ENCODE measurements at regions not wholly inside any gene's neighbourhood (a gene's known extent, or its start where the extent isn't known, plus 50 kb on each side); places are given as distances from the start of the nearest gene placed in this dataset.

DNA sequence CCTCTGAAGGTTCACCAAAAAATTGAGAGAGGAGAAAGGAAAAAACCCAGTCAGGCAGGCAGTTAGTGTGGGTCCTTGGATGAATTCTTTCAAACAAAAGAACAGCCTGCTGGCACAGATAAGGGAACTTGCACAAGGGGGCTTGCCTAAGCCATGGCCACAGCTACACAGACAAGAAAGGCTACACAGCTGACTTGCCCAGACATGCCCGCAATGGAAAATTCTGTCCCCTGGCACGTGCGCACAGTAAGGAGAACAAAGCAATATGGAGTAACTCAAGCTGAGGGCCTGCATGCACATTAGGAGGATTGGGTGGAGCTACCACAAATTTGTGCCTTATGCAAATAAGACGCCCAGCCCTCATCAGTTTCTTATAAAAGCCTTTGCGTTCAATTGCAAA is 512.5 kb upstream of the HTR2C start:
- Histone ChIP-seq H3K56ac (replicated peaks; ENCODE audit: insufficient read length, low read depth, low read length) (no peak overlapping the region), H3K9ac (replicated peaks in 1 of 4; ENCODE audit: extremely low read depth in 1 of 4, low read depth in 3 of 4, low read length in 3 of 4) (no peak overlapping the region), H3K14ac (ENCODE audit: insufficient read length) (no peak overlapping the region), H3K27ac (ENCODE audit: low read depth, low read length) (no peak overlapping the region), H3K23ac (ENCODE audit: insufficient read length) (no peak overlapping the region), H4K91ac (replicated peaks; ENCODE audit: insufficient read length, low read length) (no peak overlapping the region), H2AK5ac (ENCODE audit: low read depth, low read length) (no peak overlapping the region), H2BK5ac (ENCODE audit: low read depth, low read length) (peak overlapping the region; percentile 90; the same call in 1 of the 2 replicates), H2BK20ac (ENCODE audit: low read length) (no peak overlapping the region), H3K23me2 (ENCODE audit: low read depth, low read length) (no peaks in the 10 kb centered on the region), H3K27me3 (replicated peaks in 1 of 4; ENCODE audit: control insufficient read depth in 3 of 4, extremely low read depth in 1 of 4, insufficient read depth in 3 of 4, low read length in 3 of 4) (no peaks in the 10 kb centered on the region), H4K20me1 (replicated peaks in 1 of 2; ENCODE audit: control insufficient read depth in 1 of 2, insufficient read depth in 2 of 2, low read length in 2 of 2) (no peaks in the 10 kb centered on the region), H3K79me2 (ENCODE audit: control insufficient read depth in 1 of 2, insufficient read depth in 2 of 2, low read length in 2 of 2) (no peaks in the 10 kb centered on the region), H2BK12ac (ENCODE audit: low read depth, low read length) (no peak overlapping the region), H3K9me3 (ENCODE audit: insufficient read depth in 2 of 2, low read depth in 1 of 2, low read length in 1 of 2) (no peaks in the 10 kb centered on the region), H3K4me2 (ENCODE audit: insufficient read depth in 1 of 2, low read depth in 2 of 2, low read length in 2 of 2) (no peak overlapping the region), H2BK120ac (replicated peaks; ENCODE audit: low read depth, low read length) (no peak overlapping the region), H3K4me1 (replicated peaks in 1 of 4; ENCODE audit: control insufficient read depth in 3 of 4, insufficient read depth in 4 of 4, low read length in 3 of 4) (peaks cover 0 to 2% (median 0%) of the 10 kb centered on the region in 4 experiments; a peak in 3 of 7 replicates), H4K5ac (ENCODE audit: insufficient read length, low read depth, low read length) (peak overlapping the region; percentile 72), H3K4ac (replicated peaks; ENCODE audit: insufficient read length, low read depth, low read length) (no peak overlapping the region), H4K8ac (ENCODE audit: extremely low read depth, insufficient read depth, low read length) (no peak overlapping the region), H3K79me1 (ENCODE audit: low read depth, low read length) (no peaks in the 10 kb centered on the region), H3K4me3 (ENCODE audit: extremely low read depth in 1 of 4, insufficient read depth in 2 of 4, low read depth in 3 of 4, low read length in 4 of 4) (no peak overlapping the region), H2BK15ac (ENCODE audit: low read length) (no peak overlapping the region), H3K36me3 (ENCODE audit: control insufficient read depth in 2 of 4, insufficient read depth in 4 of 4, low read length in 3 of 4) (no peaks in the 10 kb centered on the region), H2AFZ (ENCODE audit: low read length) (no peak overlapping the region), H3K18ac (ENCODE audit: extremely low read depth, low read length) (no peak overlapping the region; the same call in none of the 2 replicates)
- 95% methylated on average over 5 of the region's 5 CpGs; no CpG with 5 or more reads in 1 of the 2 experiments for WGBS, 2 experiments (ENCODE audit: extremely low coverage in 1 of 2, insufficient coverage in 1 of 2, insufficient read length in 1 of 2, insufficient replicate concordance in 2 of 2, low coverage in 1 of 2, low lambda C conversion rate in 2 of 2, missing lambda C conversion rate in 1 of 2)
- POLR2A ChIA-PET (ENCODE audit: partially characterized antibody) = interaction anchor here (1.5 kb wide), 1 partner anchor 12 kb away, joined by 7 read pairs; no protein-coding TSS in a partner anchor
- CTCF ChIA-PET (ENCODE audit: partially characterized antibody) = no interaction called here
- FAIRE-seq (peak; percentile 55), DNase-seq (ENCODE audit: low read depth in 1 of 2, low spot score in 2 of 2) (no peak)
- TF ChIP-seq SIRT6 (IDR thresholded peaks at IDR 0.05; ENCODE audit: low read length) (no peak), GTF2F1 (IDR thresholded peaks at IDR 0.05; ENCODE audit: borderline replicate concordance, low read depth, low read length) (no peak)
